HAP-1 (cell line): ENCODE measurements at regions not wholly inside any gene's neighbourhood (a gene's known extent, or its start where the extent isn't known, plus 50 kb on each side); places are given as distances from the start of the nearest gene placed in this dataset.

ENCODE experiments used
- DNase-seq, 2 experiments: peaks; one replicate each; pipeline ENCODE4 v3.0.0-alpha.2; 2016 to 2020; ENCODE audit warnings: low spot score in 2 of 2
- H3K27me3 ChIP-seq: fragments of 250-450 bp; sonication (Bioruptor Pico); 2 replicates; pipeline ENCODE4 v1.5.1; 2020; ENCODE audit warnings: low read depth, mild to moderate bottlenecking, moderate library complexity
- H3K36me3 ChIP-seq: fragments of 250-450 bp; sonication (Bioruptor Pico); replicated peaks from 2 replicates; pipeline ENCODE4 v1.5.1; 2020; ENCODE audit warnings: mild to moderate bottlenecking
- H3K4me1 ChIP-seq: fragments of 250-450 bp; sonication (Bioruptor Pico); 2 replicates; pipeline ENCODE4 v1.5.1; 2020; ENCODE audit warnings: mild to moderate bottlenecking
- H3K4me3 ChIP-seq: fragments of 250-450 bp; sonication (Bioruptor Pico); 2 replicates; pipeline ENCODE4 v1.5.1; 2020; ENCODE audit warnings: mild to moderate bottlenecking, moderate library complexity
- H3K9me3 ChIP-seq: fragments of 250-450 bp; sonication (Bioruptor Pico); 2 replicates; pipeline ENCODE4 v1.5.1; 2020; ENCODE audit warnings: mild to moderate bottlenecking, moderate library complexity
- in situ Hi-C: fragments of 300-500 bp; cut with MboI; formaldehyde crosslinking; loops from 3 replicates; pipeline ENCODE4 v1.14.3; 2020; ENCODE audit warnings: low sequenced_read_pairs, inconsistent platforms, mixed read lengths

DNA sequence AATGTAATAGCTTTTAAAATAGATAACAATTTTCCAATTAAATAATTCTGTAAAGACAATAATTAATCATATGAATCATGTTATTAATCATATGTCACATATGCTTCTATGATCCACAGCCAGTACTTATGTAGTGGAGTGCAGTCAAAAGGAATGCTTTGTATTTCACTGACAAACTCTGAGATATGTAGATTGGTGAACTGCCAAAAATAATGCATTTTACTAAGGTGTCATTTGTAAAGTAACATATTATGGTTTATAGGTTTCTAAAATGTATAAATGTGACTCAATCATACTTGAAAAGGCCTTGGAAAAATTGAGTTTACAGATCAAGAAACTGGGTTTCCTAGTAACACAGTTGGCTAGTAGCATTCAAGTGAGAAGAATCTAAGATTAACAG lies 93.8 kb upstream of the KCNH7 start:
- H3K4me1 ChIP-seq = no peaks in the 10 kb centered on the region
- no peaks in the 10 kb centered on the region for H3K9me3 ChIP-seq
- no peaks in the 10 kb centered on the region for H3K27me3 ChIP-seq
- no peaks in the 10 kb centered on the region for H3K36me3 ChIP-seq
- no peak for DNase-seq
- in situ Hi-C loops = no loop called here
- H3K4me3 ChIP-seq = no peak overlapping the region

- Histone ChIP-seq H3K36me3 (no peaks in the 10 kb centered on the region), H3K4me1 (no peaks in the 10 kb centered on the region), H3K9me3 (no peaks in the 10 kb centered on the region), H3K27me3 (no peaks in the 10 kb centered on the region), H3K4me3 (no peak overlapping the region)
- in situ Hi-C loops = no loop called here
- no peak for DNase-seq
Observed at GRCh38 chr2:162929571-162929970, 91.0 kb upstream of the KCNH7 start.

DNA sequence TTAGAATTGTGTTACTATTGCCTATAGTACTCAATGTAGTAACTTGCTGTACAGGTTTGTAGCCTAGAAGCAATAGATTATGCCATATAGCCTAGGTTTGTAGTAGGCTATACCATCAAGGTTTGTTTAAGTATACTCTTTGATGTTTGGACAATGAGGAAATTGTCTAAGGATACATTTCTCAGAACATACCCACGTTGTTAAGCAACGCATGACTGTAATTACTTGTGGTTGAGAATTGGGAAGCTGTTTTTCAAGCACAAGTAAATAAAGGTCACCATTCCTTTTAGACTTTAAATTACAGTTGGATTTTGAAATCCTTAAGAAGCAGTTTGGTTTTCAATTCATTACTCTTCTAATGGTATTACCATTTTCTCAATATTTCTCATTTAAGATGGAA lies 89.8 kb upstream of the KCNH7 start:
- H3K36me3 ChIP-seq = no peaks in the 10 kb centered on the region
- in situ Hi-C loops = no loop called here
- DNase-seq = no peak
- no peaks in the 10 kb centered on the region for H3K27me3 ChIP-seq
- H3K4me1 ChIP-seq = no peaks in the 10 kb centered on the region
- H3K4me3 ChIP-seq = no peak overlapping the region
- H3K9me3 ChIP-seq = no peaks in the 10 kb centered on the region

DNA sequence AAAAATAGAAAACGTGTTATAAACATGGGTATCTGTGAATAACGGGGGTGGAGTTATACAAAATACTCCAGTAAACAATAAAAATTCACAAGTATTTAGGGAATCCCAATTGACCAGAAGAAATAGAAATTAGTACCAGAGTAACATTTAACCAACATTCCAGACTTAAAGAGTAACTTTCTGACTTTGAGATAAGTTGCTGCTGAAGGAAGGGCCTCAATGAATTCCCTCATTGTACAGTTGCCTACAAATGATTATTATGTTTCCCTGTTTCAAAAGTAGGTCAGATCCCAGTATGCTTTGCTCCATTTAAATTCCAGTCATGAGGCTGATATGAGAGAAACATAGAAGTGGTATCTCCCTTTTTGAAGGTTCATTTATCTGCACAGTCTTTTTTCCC lies 88.3 kb upstream of the KCNH7 start:
- Histone ChIP-seq H3K27me3 (no peaks in the 10 kb centered on the region), H3K9me3 (no peaks in the 10 kb centered on the region), H3K4me1 (no peaks in the 10 kb centered on the region), H3K36me3 (no peaks in the 10 kb centered on the region), H3K4me3 (no peak overlapping the region)
- DNase-seq = no peak
- in situ Hi-C loops = no loop called here

GRCh38 chr2:162926501-162926900 lies 87.9 kb upstream of the KCNH7 start:
- DNase-seq = no peak
- no peaks in the 10 kb centered on the region for H3K4me1 ChIP-seq
- H3K9me3 ChIP-seq = no peaks in the 10 kb centered on the region
- in situ Hi-C loops = no loop called here
- no peak overlapping the region for H3K4me3 ChIP-seq
- no peaks in the 10 kb centered on the region for H3K27me3 ChIP-seq
- no peaks in the 10 kb centered on the region for H3K36me3 ChIP-seq

- no peaks in the 10 kb centered on the region for H3K4me1 ChIP-seq
- H3K4me3 ChIP-seq = no peak overlapping the region
- no peak for DNase-seq
- no peaks in the 10 kb centered on the region for H3K36me3 ChIP-seq
- no peaks in the 10 kb centered on the region for H3K27me3 ChIP-seq
- H3K9me3 ChIP-seq = no peaks in the 10 kb centered on the region
- in situ Hi-C loops = no loop called here
Observed at GRCh38 chr2:162925595-162925994, 87.0 kb upstream of the KCNH7 start.

DNA sequence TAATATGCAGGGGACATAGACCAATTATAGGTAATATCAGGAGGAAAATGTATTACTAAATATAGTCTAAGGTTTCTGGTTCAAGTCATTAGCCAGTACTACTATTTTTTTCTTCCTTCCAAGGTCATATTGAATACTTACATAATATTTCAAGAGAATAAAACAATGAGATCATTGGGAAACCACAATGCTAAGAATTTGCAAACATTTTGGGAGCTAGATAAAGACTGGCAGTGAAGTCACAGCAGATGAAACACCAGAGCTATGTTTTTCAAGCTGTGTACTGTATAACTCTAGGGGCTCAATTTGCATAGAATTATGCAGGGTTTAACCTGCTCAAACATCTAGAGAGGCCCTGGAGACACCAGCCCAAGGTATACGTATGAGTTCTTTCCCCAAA lies 80.5 kb upstream of the KCNH7 start:
- Histone ChIP-seq H3K4me3 (no peak overlapping the region), H3K36me3 (no peaks in the 10 kb centered on the region), H3K4me1 (no peaks in the 10 kb centered on the region), H3K27me3 (no peaks in the 10 kb centered on the region), H3K9me3 (no peaks in the 10 kb centered on the region)
- in situ Hi-C loops = no loop called here
- DNase-seq = no peak

DNA sequence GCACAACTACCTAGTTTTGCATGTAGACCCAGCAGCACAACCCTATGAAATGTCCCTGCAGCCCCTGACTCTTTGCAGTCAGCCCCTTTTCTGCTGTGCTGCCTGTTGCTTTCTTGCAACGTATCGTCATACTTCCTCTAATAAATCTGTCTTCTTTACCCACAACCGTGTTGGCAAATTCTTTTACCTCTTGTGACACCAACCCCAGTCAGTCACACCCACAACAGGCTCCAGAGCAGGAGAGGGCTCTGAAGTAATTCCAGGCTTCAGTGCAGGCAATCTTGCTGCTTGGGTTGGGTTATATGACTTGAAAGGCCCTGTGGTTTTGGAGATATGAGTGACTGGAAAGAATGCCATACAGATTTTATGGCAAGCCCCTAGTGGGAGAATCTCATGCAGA lies 79.1 kb upstream of the KCNH7 start:
- Histone ChIP-seq H3K36me3 (no peaks in the 10 kb centered on the region), H3K4me3 (no peak overlapping the region), H3K4me1 (no peaks in the 10 kb centered on the region), H3K9me3 (no peaks in the 10 kb centered on the region), H3K27me3 (no peaks in the 10 kb centered on the region)
- in situ Hi-C loops = no loop called here
- no peak for DNase-seq

DNA sequence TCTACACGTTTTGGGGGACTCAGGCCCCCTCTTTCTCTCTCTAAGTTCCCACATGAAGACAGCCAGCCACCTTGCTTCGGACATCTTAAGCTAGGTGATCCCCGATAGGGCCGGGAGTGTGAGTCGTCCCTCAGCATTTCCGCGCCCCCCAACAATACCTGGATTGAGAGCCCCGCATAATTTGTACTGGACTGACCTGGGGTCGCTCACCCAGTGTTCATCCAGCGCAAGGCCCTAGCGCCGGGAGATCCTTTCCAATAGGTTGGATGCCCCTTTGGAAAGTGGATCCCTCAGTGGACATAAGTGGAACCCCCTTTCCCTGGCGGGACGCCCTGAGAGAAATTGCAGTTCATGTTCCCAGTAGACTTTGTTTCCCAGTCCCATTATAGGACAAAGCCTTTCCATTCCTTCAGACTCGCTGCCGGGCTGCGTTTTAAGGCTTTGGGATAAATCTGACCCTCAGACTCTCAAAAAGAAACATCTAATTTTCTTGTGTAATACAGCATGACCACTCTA lies 77.8 kb upstream of the KCNH7 start:
- Histone ChIP-seq H3K4me1 (no peaks in the 10 kb centered on the region), H3K9me3 (no peaks in the 10 kb centered on the region), H3K4me3 (no peak overlapping the region), H3K36me3 (no peaks in the 10 kb centered on the region), H3K27me3 (no peaks in the 10 kb centered on the region)
- no peak for DNase-seq
- in situ Hi-C loops = no loop called here

DNA sequence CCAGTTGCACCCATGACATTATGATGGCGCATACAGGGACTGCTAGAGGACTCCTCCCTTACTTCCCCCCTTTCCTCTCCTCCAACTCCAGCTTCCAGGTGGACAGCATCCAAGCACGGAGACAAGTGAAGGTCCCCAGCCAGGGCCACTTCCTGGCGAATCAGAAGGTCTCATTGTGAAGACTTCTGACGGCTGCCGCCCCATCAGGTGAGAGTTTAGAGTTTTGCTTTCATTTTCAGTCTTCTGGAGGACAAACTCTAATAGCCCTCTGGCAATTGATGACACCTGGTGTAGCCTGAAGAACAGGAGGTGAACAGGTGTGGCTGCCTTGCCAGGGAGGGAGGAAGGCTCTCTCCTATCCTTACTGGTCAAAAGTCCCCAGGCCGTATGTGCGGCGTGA lies 77.3 kb upstream of the KCNH7 start:
- no peak overlapping the region for H3K4me3 ChIP-seq
- no peaks in the 10 kb centered on the region for H3K9me3 ChIP-seq
- in situ Hi-C loops = no loop called here
- no peaks in the 10 kb centered on the region for H3K4me1 ChIP-seq
- no peaks in the 10 kb centered on the region for H3K36me3 ChIP-seq
- DNase-seq = no peak
- H3K27me3 ChIP-seq = no peaks in the 10 kb centered on the region

GRCh38 chr2:162914161-162914560 lies 75.6 kb upstream of the KCNH7 start:
- H3K36me3 ChIP-seq = no peaks in the 10 kb centered on the region
- H3K27me3 ChIP-seq = no peaks in the 10 kb centered on the region
- no peaks in the 10 kb centered on the region for H3K4me1 ChIP-seq
- in situ Hi-C loops = no loop called here
- no peak for DNase-seq
- no peaks in the 10 kb centered on the region for H3K9me3 ChIP-seq
- H3K4me3 ChIP-seq = no peak overlapping the region

- no peaks in the 10 kb centered on the region for H3K9me3 ChIP-seq
- no peaks in the 10 kb centered on the region; the same call in 1 of the 2 replicates for H3K27me3 ChIP-seq
- DNase-seq = no peak
- in situ Hi-C loops = no loop called here
- no peaks in the 10 kb centered on the region for H3K36me3 ChIP-seq
- no peaks in the 10 kb centered on the region for H3K4me1 ChIP-seq
- no peak overlapping the region for H3K4me3 ChIP-seq
Observed at GRCh38 chr2:162912787-162913186, 74.2 kb upstream of the KCNH7 start.

- in situ Hi-C loops = no loop called here
- DNase-seq = no peak
- H3K4me1 ChIP-seq = no peaks in the 10 kb centered on the region
- H3K9me3 ChIP-seq = no peaks in the 10 kb centered on the region
- H3K36me3 ChIP-seq = no peaks in the 10 kb centered on the region
- no peaks in the 10 kb centered on the region; the same call in 1 of the 2 replicates for H3K27me3 ChIP-seq
- no peak overlapping the region for H3K4me3 ChIP-seq
Observed at GRCh38 chr2:162908567-162908966, 70.0 kb upstream of the KCNH7 start.

DNA sequence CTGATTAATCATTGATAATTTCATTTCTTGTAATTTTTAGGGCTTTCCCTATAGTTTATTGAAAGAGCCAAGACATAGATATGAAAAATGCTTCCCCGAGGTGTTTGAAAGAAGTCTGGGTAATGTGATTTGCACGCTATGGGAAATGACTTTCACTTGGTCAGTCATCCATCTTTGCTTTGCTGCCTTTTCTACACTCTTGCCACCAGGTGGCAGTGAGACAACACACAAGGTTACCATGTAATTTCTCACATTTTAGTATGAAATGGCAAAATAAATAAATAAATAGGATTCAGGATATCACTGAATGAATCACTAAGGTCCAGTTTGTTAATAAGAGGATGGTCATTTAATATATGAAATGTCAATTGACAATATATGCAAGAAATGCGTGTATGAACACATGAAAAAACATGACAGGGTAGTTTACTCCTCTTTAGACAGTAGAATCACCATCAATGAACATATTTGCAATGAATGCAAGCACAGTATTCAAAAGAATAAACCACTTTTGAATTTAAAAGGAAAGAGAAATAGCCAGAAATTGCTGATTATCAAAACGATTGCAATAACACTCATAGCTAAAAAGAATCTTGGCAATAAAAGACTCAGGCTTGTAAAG lies 52.2 kb upstream of the KCNH7 start:
- no peaks in the 10 kb centered on the region for H3K36me3 ChIP-seq
- H3K4me3 ChIP-seq = no peak overlapping the region
- H3K4me1 ChIP-seq = no peaks in the 10 kb centered on the region
- no peaks in the 10 kb centered on the region for H3K27me3 ChIP-seq
- in situ Hi-C loops = no loop called here
- no peaks in the 10 kb centered on the region for H3K9me3 ChIP-seq
- peak; percentile 34 to 39 for DNase-seq

- DNase-seq = no peak
- Histone ChIP-seq H3K36me3 (no peaks in the 10 kb centered on the region), H3K27me3 (peaks cover 4% of the 10 kb centered on the region; the same call in 1 of the 2 replicates), H3K4me3 (no peak overlapping the region), H3K4me1 (no peaks in the 10 kb centered on the region), H3K9me3 (no peaks in the 10 kb centered on the region)
- in situ Hi-C loops = no loop called here
Observed at GRCh38 chr2:162888652-162889051, 50.1 kb upstream of the KCNH7 start.
